Endothelial cell of hepatic sinusoid (primary cell): ENCODE measurements at regions not wholly inside any gene's neighbourhood (a gene's known extent, or its start where the extent isn't known, plus 50 kb on each side); places are given as distances from the start of the nearest gene placed in this dataset.

Experiments
- in situ Hi-C: cut with HindIII; loops from 2 replicates; pipeline ENCODE4 v1.10.0; 2017; ENCODE audit warnings: low sequenced_read_pairs

DNA sequence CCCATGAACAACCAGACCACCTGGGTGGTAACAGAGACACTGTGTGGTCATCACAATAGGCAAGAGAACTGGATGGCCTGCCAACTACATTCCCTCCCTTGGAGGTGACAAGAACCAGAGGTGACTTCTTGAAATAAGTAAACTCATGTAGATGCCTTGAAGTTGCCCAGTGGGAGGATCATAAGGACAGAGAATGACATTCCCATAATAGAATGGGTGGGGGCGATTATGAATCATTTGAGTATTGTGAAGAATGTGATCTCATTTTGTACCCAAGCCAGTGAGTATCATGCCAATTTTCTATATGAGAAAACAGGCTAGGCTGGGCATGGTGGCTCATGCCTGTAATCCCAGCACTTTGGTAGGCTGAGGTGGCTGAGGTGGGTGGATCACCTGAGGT lies 211.4 kb upstream of the GYPC start:
- in situ Hi-C loops: no loop called here

DNA sequence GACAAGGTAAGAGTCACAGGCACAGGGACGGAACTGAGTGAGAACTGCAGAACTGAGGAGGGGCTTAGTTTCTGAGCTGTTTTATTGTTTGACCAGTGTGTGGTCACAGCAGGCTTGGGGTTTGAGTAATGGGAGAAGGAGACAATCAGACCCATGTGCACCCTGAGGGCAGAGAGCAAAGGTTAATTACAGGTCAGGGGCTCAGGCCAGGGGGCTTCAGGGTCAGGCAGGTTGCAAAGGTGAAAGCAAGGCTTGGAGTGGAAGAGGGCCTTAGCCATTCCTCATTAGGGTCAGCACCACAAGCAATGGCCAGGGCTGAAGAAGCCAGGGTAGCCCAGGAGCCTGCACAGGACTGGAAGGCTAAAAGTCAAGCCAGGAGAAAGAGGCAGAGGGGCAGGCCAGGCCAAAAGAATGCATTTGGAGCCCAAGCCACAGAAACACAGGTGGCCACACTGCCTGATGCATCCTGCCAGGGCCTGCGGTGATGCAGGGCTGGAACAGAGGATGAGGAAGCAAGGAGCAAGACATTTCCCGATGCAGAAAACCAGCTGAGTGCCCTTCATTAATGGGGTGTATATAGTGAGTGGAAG lies 209.8 kb upstream of the GYPC start:
- in situ Hi-C loops: no loop called here

DNA sequence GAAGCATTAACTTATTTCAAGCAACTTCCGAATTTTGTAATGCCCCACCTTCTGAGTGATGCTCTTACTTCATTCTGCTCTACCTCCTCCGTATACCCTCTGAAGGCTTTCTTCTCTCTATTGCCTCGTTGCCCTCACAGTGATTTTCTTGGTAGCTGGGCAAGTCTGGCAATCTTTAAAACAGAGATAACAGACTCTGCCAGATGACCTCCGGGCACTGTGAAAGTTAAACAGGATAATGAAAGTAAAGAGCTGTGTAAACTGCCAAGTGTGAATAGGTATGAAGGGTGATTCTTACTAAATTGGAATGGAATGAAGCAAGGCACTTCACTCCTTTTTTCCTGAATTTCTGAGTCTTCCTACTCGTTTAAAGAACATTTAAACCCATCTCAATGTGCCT lies 207.3 kb upstream of the GYPC start:
- in situ Hi-C loops: no loop called here

DNA sequence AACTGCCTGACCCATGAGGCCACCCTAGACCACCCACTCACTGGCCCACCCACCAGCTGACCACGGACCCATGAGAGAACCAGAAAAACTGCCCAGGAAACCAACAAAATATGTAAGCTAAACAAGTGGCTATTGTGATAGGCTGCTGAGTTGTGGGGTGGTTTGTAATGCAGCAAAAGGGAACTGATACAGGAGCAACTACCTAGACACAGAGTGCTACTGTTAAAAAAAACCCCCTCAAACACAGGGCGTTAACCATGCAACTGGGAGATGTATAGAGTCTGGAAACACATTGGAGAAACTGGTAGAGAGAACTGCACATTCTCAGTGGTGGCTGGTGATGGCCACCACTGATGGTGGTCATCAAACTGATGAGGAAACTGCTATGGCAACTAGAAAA lies 206.3 kb upstream of the GYPC start:
- in situ Hi-C loops: no loop called here

DNA sequence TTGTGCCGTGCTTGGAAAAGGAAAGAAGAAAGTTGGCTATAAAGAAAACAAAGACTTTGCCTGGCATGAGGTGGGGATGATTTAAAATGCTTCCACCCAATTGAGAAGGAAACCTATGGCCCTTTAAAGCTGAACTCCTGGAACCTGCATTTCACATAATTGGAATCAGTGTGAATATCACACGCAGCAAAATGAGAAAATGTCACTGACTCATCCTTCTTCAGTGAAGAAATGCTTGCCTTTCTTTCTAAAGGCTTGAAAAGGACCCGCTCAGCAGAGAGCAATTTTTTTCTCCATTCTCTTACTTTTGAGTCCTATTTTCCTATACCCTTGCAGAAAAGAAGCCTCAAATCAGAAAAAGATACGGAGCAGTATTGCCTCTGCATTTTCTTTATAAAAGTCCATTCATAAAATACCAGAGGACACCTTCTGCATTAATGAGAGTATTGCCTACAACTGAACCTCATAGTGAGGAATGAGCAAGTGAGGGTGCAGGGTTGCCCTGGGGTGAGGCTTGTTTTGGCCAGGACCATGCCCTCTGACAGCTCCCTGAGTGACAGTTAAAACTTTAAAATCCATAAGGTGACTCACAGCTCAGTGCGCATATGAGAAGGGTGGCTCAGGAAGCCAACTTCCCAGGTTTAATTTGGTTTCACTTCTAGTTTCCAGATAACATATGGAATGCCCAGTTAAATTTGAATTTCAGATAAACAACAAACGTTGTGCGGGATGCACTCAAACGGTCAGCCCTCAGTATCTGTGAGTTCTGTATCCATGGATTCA lies 191.9 kb upstream of the GYPC start:
- in situ Hi-C loops: no loop called here

DNA sequence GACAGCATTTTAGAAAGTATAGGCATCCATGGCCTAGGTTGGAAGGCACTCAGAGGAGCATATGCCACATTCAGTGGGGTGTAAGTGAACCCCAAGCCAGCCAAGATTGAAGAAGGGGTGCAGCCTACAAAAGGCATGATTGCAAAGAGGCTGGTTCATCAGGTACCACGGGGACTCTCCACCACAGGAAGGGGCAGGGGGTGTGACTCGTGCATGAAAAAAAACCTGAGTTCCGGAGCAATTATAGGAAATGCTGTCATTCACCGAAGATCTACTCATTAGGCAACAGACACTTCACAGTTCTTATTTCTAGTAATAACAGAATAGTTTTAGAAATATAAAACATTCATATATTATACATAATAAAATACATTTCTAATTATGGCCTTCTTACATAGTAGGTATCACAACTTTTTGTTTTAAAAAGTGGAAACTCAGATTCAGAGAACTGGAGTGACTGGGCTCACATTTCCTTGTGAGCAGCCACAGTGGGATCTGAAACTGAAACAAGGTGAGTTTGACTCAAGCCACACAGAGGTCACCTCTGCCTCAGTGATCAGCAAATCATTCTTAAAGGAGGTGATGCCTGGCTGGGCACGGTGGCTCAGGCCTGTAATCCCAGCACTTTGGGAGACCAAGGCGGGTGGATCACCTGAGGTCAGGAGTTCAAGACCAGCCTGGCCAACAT lies 188.4 kb upstream of the GYPC start:
- in situ Hi-C loops: no loop called here

DNA sequence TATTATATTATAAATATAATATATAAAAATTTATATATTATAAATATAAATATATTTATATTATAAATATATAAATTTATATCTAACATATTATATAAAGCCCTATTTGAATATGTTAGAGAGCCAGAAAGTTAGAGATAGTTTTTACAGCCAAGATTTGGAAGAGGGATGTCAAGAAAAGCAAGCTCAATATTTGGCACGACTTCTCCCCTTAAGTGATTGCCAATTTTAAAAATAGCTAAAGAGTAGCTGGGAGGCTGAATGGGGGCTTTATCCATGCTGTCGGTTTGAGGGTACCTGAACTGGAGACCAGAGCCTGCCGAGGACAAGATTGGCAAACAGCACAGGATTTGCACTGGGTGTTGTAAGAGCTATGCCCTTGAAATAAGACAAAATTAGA lies 180.9 kb upstream of the GYPC start:
- in situ Hi-C loops: no loop called here

DNA sequence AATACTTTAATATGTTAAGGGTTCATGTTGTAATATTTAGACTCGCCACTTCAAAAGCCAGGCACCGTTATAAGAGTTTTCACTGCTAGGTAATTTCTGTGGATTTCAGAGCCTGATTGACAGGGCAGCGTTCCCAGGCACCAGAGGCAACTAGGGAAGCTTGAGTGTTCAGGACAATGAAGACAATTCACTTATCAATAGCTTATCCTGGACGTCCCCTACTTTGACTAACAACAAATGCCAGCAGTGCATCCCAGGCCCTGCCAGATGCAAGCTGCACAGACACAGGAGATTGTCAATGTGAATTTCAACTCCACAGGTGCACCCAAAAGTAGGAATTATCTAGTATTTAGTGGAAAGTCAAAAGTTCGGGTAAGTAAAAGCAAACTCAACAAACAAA lies 179.3 kb upstream of the GYPC start:
- in situ Hi-C loops: no loop called here

DNA sequence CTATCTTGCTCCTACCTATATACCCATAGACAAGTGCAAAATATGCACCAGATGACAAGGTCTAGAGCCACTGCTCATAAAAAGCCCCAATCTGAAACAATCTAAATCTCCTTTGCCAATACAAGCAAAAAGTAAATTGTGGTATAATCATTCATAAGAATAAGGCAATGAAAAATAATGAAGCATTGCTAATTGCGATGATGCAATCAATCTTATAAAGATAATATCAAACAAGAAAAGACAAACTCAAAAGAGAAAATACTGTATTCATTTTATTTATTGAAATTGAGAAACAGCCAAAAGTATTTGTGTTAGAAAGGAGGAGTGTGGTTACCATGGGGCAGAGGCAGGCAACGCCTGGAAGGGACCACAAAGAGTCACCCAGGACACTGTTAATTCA lies 175.9 kb upstream of the GYPC start:
- in situ Hi-C loops: no loop called here

DNA sequence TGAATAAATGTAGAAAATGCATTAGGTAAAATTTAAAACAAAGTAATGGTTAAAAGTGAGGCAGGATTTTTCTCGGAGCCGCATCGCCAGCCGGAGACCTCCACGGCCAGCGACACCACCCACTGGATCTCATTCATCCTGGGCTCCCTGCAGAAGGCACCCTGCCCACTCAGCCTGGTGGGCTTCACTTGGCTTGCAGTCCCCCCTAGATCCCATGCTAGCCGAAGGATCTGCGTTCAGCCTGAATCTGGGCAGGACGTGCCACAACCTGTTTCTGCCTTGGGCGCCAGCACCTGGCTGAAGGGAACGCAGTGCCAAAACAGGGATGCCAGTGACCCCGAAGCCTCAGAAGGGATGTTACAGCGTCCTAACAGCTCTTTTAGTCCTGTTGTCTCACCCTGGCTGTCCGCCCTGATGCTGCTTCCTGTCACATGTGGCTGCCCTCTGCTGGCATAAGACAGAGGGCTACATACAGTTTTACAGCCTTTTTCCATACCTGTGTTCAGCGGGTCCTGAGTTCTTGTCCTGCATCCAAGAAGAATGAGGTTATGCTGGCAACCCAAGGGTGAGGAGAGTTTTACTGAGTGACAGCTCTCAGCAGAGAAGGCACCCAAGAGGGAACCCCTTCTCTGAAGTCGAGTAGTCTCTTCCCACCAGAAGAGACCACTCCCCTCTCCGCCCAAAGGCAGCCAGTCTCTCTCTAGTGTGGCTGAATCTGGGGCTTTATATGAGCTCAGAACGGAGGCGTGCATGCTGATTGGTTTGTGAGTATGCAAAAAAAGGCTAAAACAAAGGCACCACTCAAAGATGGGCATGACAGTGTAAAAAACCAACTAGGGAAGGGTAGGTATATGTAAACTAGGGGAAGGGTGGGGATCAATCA lies 173.1 kb upstream of the GYPC start:
- in situ Hi-C loops: no loop called here

DNA sequence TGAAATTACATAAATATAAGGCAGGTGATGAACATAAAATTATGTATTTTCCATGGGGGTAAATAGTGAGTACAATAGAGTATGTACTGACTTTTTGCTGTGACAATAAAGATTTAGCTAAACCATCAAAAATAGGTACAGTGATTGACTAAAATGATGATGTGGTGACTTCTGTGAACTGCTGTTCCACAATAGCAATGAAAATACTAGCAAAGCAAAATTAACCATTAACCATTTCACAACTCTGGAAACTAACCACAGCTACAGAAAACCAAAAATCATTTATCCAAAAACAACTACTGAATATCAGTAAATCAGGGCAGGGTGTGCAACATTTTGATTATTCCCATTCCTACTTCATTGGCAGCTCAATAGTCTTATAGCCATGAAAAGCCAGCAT lies 161.4 kb upstream of the GYPC start:
- in situ Hi-C loops: no loop called here

DNA sequence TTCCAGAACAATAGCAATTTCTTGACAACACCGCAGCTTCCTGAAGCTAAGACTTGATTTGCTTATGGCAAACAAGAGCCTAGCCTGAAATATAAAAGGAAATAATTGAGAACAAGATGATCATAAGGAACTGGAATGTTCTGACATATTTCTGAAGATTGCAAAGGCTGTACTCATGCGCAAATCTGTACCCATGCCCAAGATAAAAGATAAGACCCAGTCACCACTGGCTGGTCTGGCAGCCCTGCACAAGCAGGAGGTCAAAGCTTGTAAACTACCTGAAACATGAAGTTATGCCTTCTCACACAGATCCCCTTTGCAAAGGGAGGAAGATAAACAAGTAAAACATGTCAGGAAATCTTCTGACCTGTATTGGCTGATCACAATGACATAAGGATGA lies 160.8 kb upstream of the GYPC start:
- in situ Hi-C loops: no loop called here

DNA sequence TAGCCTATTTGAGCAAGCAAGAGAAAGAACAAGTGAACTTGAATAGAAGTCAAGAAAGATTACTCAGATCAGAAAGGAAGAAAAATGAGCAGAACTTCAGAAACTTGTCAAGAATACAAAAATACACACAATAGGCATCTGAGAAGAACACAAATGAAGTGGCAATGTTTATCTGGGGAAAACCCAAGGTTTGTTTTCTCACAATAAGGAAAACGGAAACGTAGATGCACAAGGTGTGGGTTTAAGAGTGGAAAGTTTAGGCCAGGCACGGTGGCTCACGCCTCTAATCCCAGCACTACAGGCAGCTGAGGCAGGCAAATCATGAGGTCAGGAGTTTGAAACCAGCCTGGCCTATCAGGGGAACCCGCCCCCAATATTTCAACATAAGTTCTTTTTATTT lies 159.5 kb upstream of the GYPC start:
- in situ Hi-C loops: no loop called here

DNA sequence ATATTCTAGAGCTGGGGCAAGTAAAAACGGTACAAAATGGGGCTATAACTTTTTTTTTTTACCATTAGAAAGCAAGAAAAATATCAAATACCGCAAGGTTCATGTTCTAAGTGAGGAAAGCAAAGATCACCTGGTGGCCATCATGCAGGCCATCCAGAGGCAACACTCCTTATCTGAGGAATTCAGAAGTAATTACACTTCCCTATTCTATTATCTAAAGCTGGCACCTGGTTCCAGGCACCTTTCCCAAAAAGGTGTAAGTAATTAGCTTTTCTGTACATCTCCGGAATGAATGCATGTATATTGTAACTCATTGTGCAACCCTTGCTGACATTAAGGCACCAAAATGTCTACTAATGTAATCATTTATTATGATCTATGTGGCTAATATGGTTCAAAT lies 152.5 kb upstream of the GYPC start:
- in situ Hi-C loops: no loop called here

DNA sequence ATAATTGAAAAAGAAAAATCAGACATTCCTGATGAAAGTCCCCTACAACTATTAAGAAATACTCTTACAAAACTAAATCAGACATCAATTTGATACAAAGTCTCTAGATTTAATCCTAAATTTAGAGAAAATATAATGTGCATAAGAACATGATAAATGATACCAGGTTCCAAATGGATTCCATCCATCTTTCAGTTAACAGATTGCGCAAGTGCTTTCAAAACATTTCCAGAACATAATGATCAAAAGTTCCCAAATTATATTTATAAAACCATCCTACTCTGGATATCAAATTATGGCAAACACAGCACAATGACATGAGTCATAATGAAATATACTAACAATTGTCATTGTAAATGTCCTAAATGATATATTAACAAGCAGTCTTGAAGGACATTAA lies 151.0 kb upstream of the GYPC start:
- in situ Hi-C loops: no loop called here

DNA sequence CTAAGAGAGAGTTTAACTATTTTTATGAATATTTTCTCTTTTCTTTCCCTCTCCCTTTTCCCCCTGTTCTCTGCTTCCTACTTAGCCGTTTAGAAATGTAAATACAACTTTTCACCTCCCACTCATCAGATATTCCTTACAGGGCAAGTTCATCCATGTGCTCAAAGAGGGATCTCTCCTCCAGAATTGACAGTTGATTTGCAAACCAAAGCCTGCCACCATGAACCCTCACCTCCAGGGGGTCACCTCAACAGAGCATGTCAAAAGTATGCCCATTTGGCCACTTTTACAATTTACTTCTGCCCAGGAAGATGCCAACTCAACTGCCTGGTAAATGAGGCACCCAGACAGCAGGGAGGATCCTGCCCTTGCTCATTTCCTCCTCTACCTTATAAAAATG lies 149.2 kb upstream of the GYPC start:
- in situ Hi-C loops: no loop called here

DNA sequence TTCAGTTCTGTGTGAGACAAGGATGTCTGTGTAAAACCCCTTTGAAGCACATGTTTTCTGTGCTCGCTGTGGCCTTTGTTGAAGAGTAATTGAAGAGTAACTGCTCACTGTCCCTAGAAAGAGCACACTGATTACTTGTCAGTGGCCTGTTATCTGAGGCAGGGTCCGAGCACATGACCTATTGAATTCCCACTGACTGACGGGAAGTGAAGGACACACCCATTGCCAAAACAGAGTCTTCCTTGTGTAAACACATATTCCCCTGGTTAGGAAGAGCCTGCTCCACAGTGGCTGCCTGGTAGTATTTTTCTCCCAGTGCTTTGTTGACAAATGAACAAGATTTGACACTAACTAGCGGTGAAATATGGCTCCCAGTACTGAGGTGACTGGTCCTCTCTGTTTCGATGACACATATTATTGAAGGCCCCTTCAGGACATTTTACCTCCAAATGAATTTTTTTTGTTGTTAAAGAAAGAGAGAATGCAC lies 148.5 kb upstream of the GYPC start:
- in situ Hi-C loops: no loop called here

DNA sequence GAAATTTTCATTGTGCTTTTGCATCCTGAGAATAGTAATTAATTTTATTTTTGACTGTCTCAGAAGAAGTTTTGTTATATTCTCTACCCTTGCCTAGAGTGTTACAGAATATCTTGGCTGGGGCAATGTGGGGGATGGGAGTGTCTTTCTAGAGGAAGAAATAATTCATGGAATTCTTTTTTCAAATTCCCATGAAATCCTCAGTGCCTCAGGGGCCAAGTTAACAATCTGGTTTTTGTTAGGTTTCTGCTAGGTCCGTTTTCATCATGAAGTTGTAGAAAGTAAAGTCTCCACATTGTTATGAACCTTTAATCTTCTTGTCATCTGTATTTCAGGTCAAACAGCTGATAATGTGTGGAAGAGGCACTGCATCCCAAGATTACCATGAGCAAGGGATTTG lies 145.6 kb upstream of the GYPC start:
- in situ Hi-C loops: no loop called here

DNA sequence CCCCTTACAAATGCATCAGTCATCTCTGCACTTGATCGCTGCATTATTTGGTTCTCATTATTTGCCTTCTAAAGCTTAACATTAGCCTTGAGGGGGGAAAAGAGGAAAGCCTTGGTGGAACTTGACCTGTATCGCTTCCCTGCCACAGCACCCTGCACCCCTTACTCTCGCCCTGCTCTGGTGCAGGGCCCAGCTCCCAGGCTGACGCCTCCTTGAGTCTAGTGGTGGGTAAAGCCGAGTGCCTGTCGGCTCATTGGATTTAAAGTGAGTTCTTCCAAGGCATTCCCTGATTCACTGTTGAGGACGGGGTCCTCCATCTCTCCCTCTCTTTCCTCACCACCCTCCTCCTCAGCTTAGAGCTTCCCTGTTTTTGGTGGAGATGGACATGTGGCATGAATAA lies 145.0 kb upstream of the GYPC start:
- in situ Hi-C loops: no loop called here

DNA sequence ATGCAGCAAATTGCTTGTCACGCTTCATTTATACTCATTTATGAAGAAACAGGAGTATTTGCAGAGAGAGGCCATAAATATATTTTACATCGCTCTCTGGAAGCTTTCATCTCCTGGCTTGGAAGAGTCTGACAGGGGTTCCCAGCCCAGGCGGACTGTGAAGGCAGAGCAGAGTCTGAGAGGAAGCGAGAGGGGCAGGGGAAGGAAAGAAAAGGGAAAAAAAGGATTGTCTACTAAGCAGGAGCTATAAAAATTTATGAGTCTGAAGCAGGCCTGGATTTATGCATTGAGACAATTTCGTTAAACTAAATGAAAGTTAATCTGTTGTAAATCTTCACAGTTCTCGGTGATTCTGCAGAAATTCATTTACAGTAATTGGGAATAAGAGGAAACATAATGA lies 143.9 kb upstream of the GYPC start:
- in situ Hi-C loops: no loop called here

DNA sequence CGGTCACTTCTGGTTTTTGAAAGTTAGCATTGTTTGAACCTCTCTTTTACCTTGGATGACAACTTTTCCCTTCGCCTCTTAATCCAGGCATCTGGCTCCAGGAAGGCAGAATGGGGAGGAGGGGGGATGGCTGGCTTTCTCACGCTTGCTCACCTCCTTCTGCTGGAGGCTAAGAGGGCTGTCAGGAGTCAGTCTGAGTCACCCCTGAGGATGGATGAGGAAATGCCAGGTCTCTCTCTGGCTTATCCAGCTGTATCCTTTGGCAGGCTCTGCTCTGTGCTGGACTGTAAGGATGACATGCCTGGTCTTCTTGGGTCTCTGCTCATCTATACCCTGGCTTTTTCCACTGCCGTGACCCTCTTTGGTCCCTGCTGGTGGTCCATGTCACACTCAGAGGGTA lies 142.9 kb upstream of the GYPC start:
- in situ Hi-C loops: no loop called here
